ENCODE measurements at regions not wholly inside any gene's neighbourhood (a gene's known extent, or its start where the extent isn't known, plus 50 kb on each side); places are given as distances from the start of the nearest gene placed in this dataset.

- TF ChIP-seq HINFP (CRISPR knock-in tag; IDR thresholded peaks at IDR 0.05; ENCODE audit: low read depth), result no peak
- peak; percentile 81 for TF ChIP-seq SOX13 (IDR thresholded peaks at IDR 0.05)
- TF ChIP-seq SOX13 (CRISPR knock-in tag; conservative IDR thresholded peaks at IDR 0.05 in 1 of 2, IDR thresholded peaks at IDR 0.05 in 1 of 2), result peak in 1 of 2 experiments; percentile 96; a peak in 2 of 4 replicates
- TF ChIP-seq ETV5 (CRISPR knock-in tag; IDR thresholded peaks at IDR 0.05; ENCODE audit: borderline replicate concordance), result peak; percentile 39; the same call in 1 of the 2 replicates
- peak; percentile 83 for TF ChIP-seq FOXK1 (CRISPR knock-in tag; IDR thresholded peaks at IDR 0.05; ENCODE audit: borderline replicate concordance, low read depth)
- no peak for TF ChIP-seq NKX3-1 (CRISPR knock-in tag; IDR thresholded peaks at IDR 0.05)
- TF ChIP-seq ZNF3 (CRISPR knock-in tag; IDR thresholded peaks at IDR 0.05), result no peak
- no peak for TF ChIP-seq HDAC6 (IDR thresholded peaks at IDR 0.05; ENCODE audit: low read depth, low read length)
- no peak for TF ChIP-seq ZNF768 (CRISPR knock-in tag; IDR thresholded peaks at IDR 0.05)
- TF ChIP-seq ZNF569 (CRISPR knock-in tag; IDR thresholded peaks at IDR 0.05; ENCODE audit: borderline replicate concordance), result no peak
- no peak for TF ChIP-seq SALL2 (CRISPR knock-in tag; IDR thresholded peaks at IDR 0.05)
- no peak for TF ChIP-seq ATF4 (CRISPR knock-in tag; IDR thresholded peaks at IDR 0.05)
- no peak for TF ChIP-seq ZBTB34 (CRISPR knock-in tag; IDR thresholded peaks at IDR 0.05)
- no peak for TF ChIP-seq CCDC6 (CRISPR knock-in tag; IDR thresholded peaks at IDR 0.05)
- TF ChIP-seq AGO1 (IDR thresholded peaks at IDR 0.05; ENCODE audit: low read depth, low read length, poor library complexity, severe bottlenecking), result no peak
- no peak for TF ChIP-seq IKZF1 (IDR thresholded peaks at IDR 0.05)
- TF ChIP-seq ZNF546 (CRISPR knock-in tag; conservative IDR thresholded peaks at IDR 0.05), result no peak
- no peak for TF ChIP-seq RXRA (CRISPR knock-in tag; IDR thresholded peaks at IDR 0.05)
- TF ChIP-seq SRSF1 (optimal IDR thresholded peaks at IDR 0.05; ENCODE audit: low read depth, low read length), result no peak
- TF ChIP-seq AFF4 (CRISPR knock-in tag; IDR thresholded peaks at IDR 0.05), result no peak
- no peak for TF ChIP-seq ZBTB2 (CRISPR knock-in tag; IDR thresholded peaks at IDR 0.05; ENCODE audit: low read depth)
Measured at GRCh38 chr2:226190479-226191252, 609.0 kb downstream of the IRS1 start (continued).
